ENCODE measurements at regions not wholly inside any gene's neighbourhood (a gene's known extent, or its start where the extent isn't known, plus 50 kb on each side); places are given as distances from the start of the nearest gene placed in this dataset.

DNA sequence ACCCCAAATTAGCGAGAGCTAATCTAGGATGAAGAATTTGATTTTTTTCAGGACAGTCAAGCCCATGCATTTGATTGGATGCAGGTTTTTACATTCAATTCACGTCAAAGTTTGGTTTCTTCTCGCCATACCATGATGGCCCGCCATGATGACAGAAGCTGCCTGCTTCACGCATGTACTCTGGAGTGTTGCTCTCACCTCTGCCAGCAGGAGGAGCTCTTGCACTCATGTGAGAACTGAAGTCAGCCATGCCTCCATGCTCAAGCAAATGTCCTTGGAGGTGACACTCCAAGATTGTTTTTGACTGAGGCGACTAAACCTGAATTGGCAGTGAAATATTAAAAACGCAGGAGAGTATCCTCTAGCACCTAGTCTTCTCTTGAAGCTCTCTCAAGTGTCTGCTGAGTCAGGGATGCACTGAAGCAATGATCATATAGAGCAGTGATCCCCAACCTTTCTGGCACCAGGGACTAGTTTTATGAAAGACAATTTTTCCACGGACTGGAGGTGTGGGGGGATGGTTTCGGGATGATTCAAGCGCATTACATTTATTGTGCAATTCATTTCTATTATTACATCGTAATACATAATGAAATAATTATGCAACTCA is 120.9 kb downstream of the SAMMSON start:
- no peak overlapping the region for H3K4me3 ChIP-seq (IDR thresholded peaks at IDR 0.05; ENCODE audit: insufficient read depth, low read depth, low read length)
- no peaks in the 10 kb centered on the region for H3K4me1 ChIP-seq (ENCODE audit: low read depth, poor library complexity, severe bottlenecking)
- H3K9ac ChIP-seq: no peak overlapping the region
- no peak overlapping the region for H2AFZ ChIP-seq (ENCODE audit: low read depth)
- no peaks in the 10 kb centered on the region for H3K36me3 ChIP-seq (ENCODE audit: insufficient read depth)
- no peak overlapping the region for H3K4me2 ChIP-seq
- H3K27ac ChIP-seq: no peak overlapping the region
- H3K79me2 ChIP-seq (ENCODE audit: insufficient read depth, low read depth): no peaks in the 10 kb centered on the region
- TF ChIP-seq, protein P1, sequence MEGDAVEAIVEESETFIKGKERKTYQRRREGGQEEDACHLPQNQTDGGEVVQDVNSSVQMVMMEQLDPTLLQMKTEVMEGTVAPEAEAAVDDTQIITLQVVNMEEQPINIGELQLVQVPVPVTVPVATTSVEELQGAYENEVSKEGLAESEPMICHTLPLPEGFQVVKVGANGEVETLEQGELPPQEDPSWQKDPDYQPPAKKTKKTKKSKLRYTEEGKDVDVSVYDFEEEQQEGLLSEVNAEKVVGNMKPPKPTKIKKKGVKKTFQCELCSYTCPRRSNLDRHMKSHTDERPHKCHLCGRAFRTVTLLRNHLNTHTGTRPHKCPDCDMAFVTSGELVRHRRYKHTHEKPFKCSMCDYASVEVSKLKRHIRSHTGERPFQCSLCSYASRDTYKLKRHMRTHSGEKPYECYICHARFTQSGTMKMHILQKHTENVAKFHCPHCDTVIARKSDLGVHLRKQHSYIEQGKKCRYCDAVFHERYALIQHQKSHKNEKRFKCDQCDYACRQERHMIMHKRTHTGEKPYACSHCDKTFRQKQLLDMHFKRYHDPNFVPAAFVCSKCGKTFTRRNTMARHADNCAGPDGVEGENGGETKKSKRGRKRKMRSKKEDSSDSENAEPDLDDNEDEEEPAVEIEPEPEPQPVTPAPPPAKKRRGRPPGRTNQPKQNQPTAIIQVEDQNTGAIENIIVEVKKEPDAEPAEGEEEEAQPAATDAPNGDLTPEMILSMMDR (conservative IDR thresholded peaks at IDR 0.05; ENCODE audit: low read depth, low read length): peak; percentile 64
- H3K27me3 ChIP-seq (ENCODE audit: insufficient read depth, low read depth): no peaks in the 10 kb centered on the region
- no peaks in the 10 kb centered on the region for H4K20me1 ChIP-seq (ENCODE audit: insufficient read depth)

GRCh38 chr3:70127192-70127591 is 127.7 kb downstream of the SAMMSON start:
- no peak overlapping the region for H2AFZ ChIP-seq (ENCODE audit: low read depth)
- TF ChIP-seq, protein P1 (conservative IDR thresholded peaks at IDR 0.05; ENCODE audit: low read depth, low read length): no peak

DNA sequence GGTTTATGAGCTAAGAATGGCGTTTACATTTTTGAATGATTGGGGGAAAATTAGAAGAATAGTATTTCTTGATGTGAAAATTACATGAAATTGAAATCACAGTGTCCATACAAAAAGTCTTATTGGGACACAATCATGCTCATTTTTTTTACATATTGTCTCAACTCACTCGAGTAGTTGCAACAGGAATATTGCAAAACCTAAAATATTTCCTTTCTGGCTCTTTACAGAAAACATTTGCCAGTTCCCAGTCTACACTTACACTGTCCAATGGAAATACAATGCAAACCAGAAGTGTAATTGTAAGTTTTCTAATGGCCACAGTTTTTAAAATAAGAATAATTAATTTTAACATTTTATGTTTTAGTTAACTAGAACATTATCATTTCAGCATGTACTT is 137.8 kb downstream of the SAMMSON start:
- H3K4me2 ChIP-seq: no peak overlapping the region
- no peaks in the 10 kb centered on the region for H3K79me2 ChIP-seq (ENCODE audit: insufficient read depth, low read depth)
- no peak overlapping the region for H3K27ac ChIP-seq
- H3K36me3 ChIP-seq (ENCODE audit: insufficient read depth): no peaks in the 10 kb centered on the region
- H3K4me1 ChIP-seq (ENCODE audit: low read depth, poor library complexity, severe bottlenecking): no peaks in the 10 kb centered on the region
- no peak overlapping the region for H3K9ac ChIP-seq
- no peaks in the 10 kb centered on the region for H4K20me1 ChIP-seq (ENCODE audit: insufficient read depth)
- H2AFZ ChIP-seq (ENCODE audit: low read depth): no peak overlapping the region
- H3K27me3 ChIP-seq (ENCODE audit: insufficient read depth, low read depth): no peaks in the 10 kb centered on the region
- TF ChIP-seq, protein P1 (conservative IDR thresholded peaks at IDR 0.05; ENCODE audit: low read depth, low read length): no peak
- H3K4me3 ChIP-seq (IDR thresholded peaks at IDR 0.05; ENCODE audit: insufficient read depth, low read depth, low read length): no peak overlapping the region

More at GRCh38 chr3:70127192-70127591, 127.7 kb downstream of the SAMMSON start:
- Histone ChIP-seq H3K36me3 (ENCODE audit: insufficient read depth) (no peaks in the 10 kb centered on the region), H3K27ac (no peak overlapping the region), H3K27me3 (ENCODE audit: insufficient read depth, low read depth) (no peaks in the 10 kb centered on the region), H4K20me1 (ENCODE audit: insufficient read depth) (no peaks in the 10 kb centered on the region), H3K4me1 (ENCODE audit: low read depth, poor library complexity, severe bottlenecking) (no peaks in the 10 kb centered on the region), H3K79me2 (ENCODE audit: insufficient read depth, low read depth) (no peaks in the 10 kb centered on the region), H3K4me3 (IDR thresholded peaks at IDR 0.05; ENCODE audit: insufficient read depth, low read depth, low read length) (no peak overlapping the region), H3K9ac (no peak overlapping the region), H3K4me2 (no peak overlapping the region)

- Histone ChIP-seq H3K36me3 (ENCODE audit: insufficient read depth) (no peaks in the 10 kb centered on the region), H3K4me2 (no peak overlapping the region), H3K4me1 (ENCODE audit: low read depth, poor library complexity, severe bottlenecking) (no peaks in the 10 kb centered on the region), H3K4me3 (IDR thresholded peaks at IDR 0.05; ENCODE audit: insufficient read depth, low read depth, low read length) (no peak overlapping the region), H3K27ac (no peak overlapping the region), H3K9ac (no peak overlapping the region), H3K27me3 (ENCODE audit: insufficient read depth, low read depth) (no peaks in the 10 kb centered on the region), H4K20me1 (ENCODE audit: insufficient read depth) (no peaks in the 10 kb centered on the region), H3K79me2 (ENCODE audit: insufficient read depth, low read depth) (no peaks in the 10 kb centered on the region), H2AFZ (ENCODE audit: low read depth) (no peak overlapping the region)
- TF ChIP-seq, protein P1 (conservative IDR thresholded peaks at IDR 0.05; ENCODE audit: low read depth, low read length): no peak
Observed at GRCh38 chr3:70138606-70139005, 139.1 kb downstream of the SAMMSON start.

All from KMS-11 (cell line).